ENCODE measurements at regions not wholly inside any gene's neighbourhood (a gene's known extent, or its start where the extent isn't known, plus 50 kb on each side); places are given as distances from the start of the nearest gene placed in this dataset.
"Not testable (repeated sequence)": the region's sequence is repeated elsewhere in the genome, so short reads cannot be mapped to it uniquely, and the experiment has no call there.

- not testable (repeated sequence) for TF ChIP-seq CTCF (IDR thresholded peaks at IDR 0.05 in 2 of 3, conservative IDR thresholded peaks at IDR 0.05 in 1 of 3; ENCODE audit: borderline replicate concordance in 1 of 3, insufficient read depth in 1 of 3, low read depth in 2 of 3, low read length in 2 of 3); FOSL1 (IDR thresholded peaks at IDR 0.05; ENCODE audit: low read depth); POLR2A (IDR thresholded peaks at IDR 0.05; ENCODE audit: borderline replicate concordance, extremely low read depth, insufficient read depth, insufficient read length)
Measured at GRCh38 chr6:60950221-60950923, 1335.7 kb downstream of the KHDRBS2 start.

Measured in HCT116 (cell line).